Hematopoietic multipotent progenitor cell treated with erythropoietin and hydrocortisone succinate and interleukin-3 and kit ligand, for 4 days (in vitro differentiated cells): ENCODE measurements at regions not wholly inside any gene's neighbourhood (a gene's known extent, or its start where the extent isn't known, plus 50 kb on each side); places are given as distances from the start of the nearest gene placed in this dataset.

Experiments used
- DNase-seq: peaks from one replicate; pipeline ENCODE4 v3.0.0-alpha.2; 2015

- no peak for DNase-seq
Observed at GRCh38 chr3:13714251-13714916, 165.5 kb downstream of the FBLN2 start.

- no peak for DNase-seq
Observed at GRCh38 chr3:13713396-13713795, 164.5 kb downstream of the FBLN2 start.

GRCh38 chr3:13712682-13713180, 163.8 kb downstream of the FBLN2 start:
- no peak for DNase-seq

GRCh38 chr3:13711911-13712650, 163.2 kb downstream of the FBLN2 start:
- no peak for DNase-seq

- no peak for DNase-seq
Observed at GRCh38 chr3:13710251-13710650, 161.3 kb downstream of the FBLN2 start.

GRCh38 chr3:13709706-13710105, 160.8 kb downstream of the FBLN2 start:
- no peak for DNase-seq

- no peak for DNase-seq
Observed at GRCh38 chr3:13708871-13709595, 160.1 kb downstream of the FBLN2 start.

GRCh38 chr3:13708301-13708700, 159.4 kb downstream of the FBLN2 start:
- no peak for DNase-seq

- no peak for DNase-seq
Observed at GRCh38 chr3:13707456-13707855, 158.5 kb downstream of the FBLN2 start.

GRCh38 chr3:13706886-13707285, 158.0 kb downstream of the FBLN2 start:
- no peak for DNase-seq

GRCh38 chr3:13706451-13706850, 157.5 kb downstream of the FBLN2 start:
- no peak for DNase-seq

- DNase-seq: no peak
Observed at GRCh38 chr3:13705702-13706280, 156.9 kb downstream of the FBLN2 start.

- no peak for DNase-seq
Observed at GRCh38 chr3:13705051-13705450, 156.1 kb downstream of the FBLN2 start.

- no peak for DNase-seq
Observed at GRCh38 chr3:13704174-13704573, 155.2 kb downstream of the FBLN2 start.

GRCh38 chr3:13703071-13703470, 154.1 kb downstream of the FBLN2 start:
- no peak for DNase-seq

GRCh38 chr3:13702286-13702685, 153.4 kb downstream of the FBLN2 start:
- no peak for DNase-seq

GRCh38 chr3:13700889-13701288, 152.0 kb downstream of the FBLN2 start:
- DNase-seq: no peak

- DNase-seq: no peak
Observed at GRCh38 chr3:13700362-13700761, 151.4 kb downstream of the FBLN2 start.

- no peak for DNase-seq
Observed at GRCh38 chr3:13696699-13697098, 147.8 kb downstream of the FBLN2 start.

GRCh38 chr3:13693441-13693840, 144.5 kb downstream of the FBLN2 start:
- no peak for DNase-seq

- DNase-seq: no peak
Observed at GRCh38 chr3:13690636-13691035, 141.7 kb downstream of the FBLN2 start.

GRCh38 chr3:13689373-13690260, 140.7 kb downstream of the FBLN2 start:
- DNase-seq: no peak
